ENCODE measurements at regions not wholly inside any gene's neighbourhood (a gene's known extent, or its start where the extent isn't known, plus 50 kb on each side); places are given as distances from the start of the nearest gene placed in this dataset.

GRCh38 chr2:57862153-57862552 is 184.5 kb upstream of the VRK2 start:
- TF ChIP-seq POLR2A (IDR thresholded peaks at IDR 0.05; ENCODE audit: low read depth, low read length) (no peak), POLR2AphosphoS5 (IDR thresholded peaks at IDR 0.05; ENCODE audit: low read depth, low read length) (no peak), TAF1 (IDR thresholded peaks at IDR 0.05; ENCODE audit: borderline replicate concordance, low read depth, low read length) (no peak)

Data from GM12892 (cell line).